HepG2 (cell line): ENCODE measurements at regions not wholly inside any gene's neighbourhood (a gene's known extent, or its start where the extent isn't known, plus 50 kb on each side); places are given as distances from the start of the nearest gene placed in this dataset.

ENCODE experiments used
- ATAC-seq: fragments of 200-7000 bp; cut with Tn5 transposase; 3 replicates; pipeline ENCODE4 v1.9.1; 2020; ENCODE audit warnings: mild to moderate bottlenecking, moderate library complexity
- BruUV-seq: library from RNA; stranded (reverse); fragments of 400-500 nt; replicated peaks from 2 replicates; lab custom pipeline; 2021; lab: Mats Ljungman, UMichigan
- CTCF ChIA-PET: fragments of 300-600 bp; formaldehyde crosslinking; extraction: SDS; loops from one replicate; lab custom pipeline; 2021; ENCODE audit warnings: low total read pairs, inconsistent platforms, low intra/inter-chr PET ratio; lab: Yijun Ruan, JAX
- POLR2A ChIA-PET: fragments of 350-600 bp; sonication (Branson Sonifier 250); formaldehyde crosslinking; loops from one replicate; lab custom pipeline; 2020; ENCODE audit warnings: antibody characterized with exemption, inconsistent platforms; lab: Yijun Ruan, JAX
- DNase-seq: peaks from one replicate; pipeline ENCODE4 v3.0.0-alpha.2; 2015; ENCODE audit warnings: low spot score
- FAIRE-seq: peaks from 3 replicates; lab custom pipeline; 2011; peaks lifted over from hg19 to GRCh38; lab: Jason Lieb, UNC
- H2AFZ ChIP-seq: one replicate; pipeline ENCODE4 v1.6.1; 2011; ENCODE audit warnings: low read length, inconsistent platforms
- H3K27ac ChIP-seq: fragments of 300-600 bp; 3 replicates; pipeline ENCODE4 v1.8.0; 2011; ENCODE audit warnings: mixed run types, mild to moderate bottlenecking, mixed read lengths, low read length, inconsistent platforms; ENCODE audit not compliant: insufficient read depth; ENCODE audit errors: extremely low read length
- H3K27me3 ChIP-seq, 2 experiments: fragments of 200-600 bp in 1 of 2; 2 replicates in 1 of 2; 3 replicates in 1 of 2; pipeline versions ENCODE4 v1.6.0 to v1.8.0; 2011; ENCODE audit warnings: low read length in 2 of 2, mild to moderate bottlenecking in 2 of 2, moderate library complexity in 2 of 2, inconsistent platforms in 1 of 2; ENCODE audit not compliant: insufficient read depth in 2 of 2, control insufficient read depth in 1 of 2
- H3K36me3 ChIP-seq, 2 experiments: fragments of 200-600 bp in 1 of 2; replicated peaks in 1 of 2; 2 replicates in 1 of 2; 3 replicates in 1 of 2; pipeline versions ENCODE4 v1.5.1 to v1.8.0; 2011; ENCODE audit warnings: low read length in 2 of 2, inconsistent platforms in 1 of 2; ENCODE audit not compliant: insufficient read depth in 2 of 2, control insufficient read depth in 1 of 2
- H3K4me1 ChIP-seq: 2 replicates; pipeline ENCODE4 v1.5.1; 2012; ENCODE audit warnings: low read length, inconsistent platforms; ENCODE audit not compliant: insufficient read depth
- H3K4me2 ChIP-seq: 2 replicates; pipeline ENCODE4 v1.6.0; 2011; ENCODE audit warnings: low read depth, low read length, inconsistent platforms
- H3K4me3 ChIP-seq, 3 experiments: fragments of 200-600 bp in 1 of 3; sonication (generic), shearing (Covaris generic) in 1 of 3; replicated peaks in 1 of 3; 2 replicates each; pipeline ENCODE4 v1.5.1; 2011 to 2016; ENCODE audit warnings: low read length in 3 of 3, inconsistent platforms in 2 of 3, low read depth in 2 of 3, mild to moderate bottlenecking in 2 of 3, control low read depth in 1 of 3, mixed read lengths in 1 of 3; ENCODE audit not compliant: insufficient read depth in 1 of 3
- H3K79me2 ChIP-seq: one replicate; pipeline ENCODE4 v1.6.1; 2011; ENCODE audit warnings: low read length, inconsistent platforms; ENCODE audit not compliant: insufficient read depth
- H3K9ac ChIP-seq: 2 replicates; pipeline ENCODE4 v1.6.0; 2011; ENCODE audit warnings: mild to moderate bottlenecking, low read depth, low read length, inconsistent platforms; ENCODE audit not compliant: insufficient read depth
- H3K9me3 ChIP-seq: 2 replicates; pipeline ENCODE4 v1.5.1; 2012; ENCODE audit warnings: mild to moderate bottlenecking, low read length
- H4K20me1 ChIP-seq: 2 replicates; pipeline ENCODE4 v1.6.0; 2011; ENCODE audit warnings: inconsistent platforms, mild to moderate bottlenecking, low read length, moderate library complexity; ENCODE audit not compliant: insufficient read depth
- MAZ ChIP-seq, 2 experiments: sonication (generic) in 1 of 2; formaldehyde crosslinking in 1 of 2; IDR thresholded peaks; 2 replicates each; pipeline versions ENCODE4 v1.5.0 to v1.6.1; 2012 to 2020; ENCODE audit warnings: low read depth in 2 of 2, mild to moderate bottlenecking in 2 of 2, borderline replicate concordance in 1 of 2, improper control_type of control experiment in 1 of 2, low read length in 1 of 2, missing genetic modification reagents in 1 of 2, moderate library complexity in 1 of 2
- MTF2 ChIP-seq: sonication (generic); formaldehyde crosslinking; IDR thresholded peaks from 2 replicates; pipeline ENCODE4 v1.5.0; 2020; ENCODE audit warnings: missing genetic modification reagents, borderline replicate concordance
- NFKBIZ ChIP-seq: IDR thresholded peaks from 2 replicates; pipeline ENCODE4 v1.6.1; 2018; ENCODE audit warnings: missing genetic modification reagents, missing compliant biosample characterization
- SIN3B ChIP-seq: fragments of 150-350 bp; IDR thresholded peaks from 2 replicates; pipeline ENCODE4 v1.6.1; 2014; ENCODE audit warnings: low read length
- WGBS: methylation state at CpG from one replicate; pipeline ENCODE4 v1.1.6; 2017; ENCODE audit warnings: low lambda C conversion rate; 5-methylcytosine and 5-hydroxymethylcytosine counted together
- in situ Hi-C: cut with HindIII; loops from 2 replicates; pipeline ENCODE4 v1.10.0; 2017; ENCODE audit warnings: low pct_unique_long_range_greater_than_20kb; ENCODE audit not compliant: extremely low pct_ligation_motif_present
- intact Hi-C: fragments of 100-400 bp; cut with micrococcal nuclease; formaldehyde crosslinking; loops from one replicate; pipeline ENCODE4 v1.10.0; 2022; ENCODE audit not compliant: unreplicated experiment
- TF ChIP-seq, protein P1 (sequence below), 2 experiments: fragments of 450-650 bp in 1 of 2; sonication (generic) in 1 of 2; formaldehyde crosslinking in 1 of 2; IDR thresholded peaks; 2 replicates each; pipeline versions ENCODE4 v1.6.1 to v1.8.0; 2016 to 2022; ENCODE audit warnings: antibody characterized with exemption in 1 of 2, mild to moderate bottlenecking in 1 of 2, missing genetic modification reagents in 1 of 2
- TF ChIP-seq, protein P2 (sequence below): sonication (generic); formaldehyde crosslinking; conservative IDR thresholded peaks from 2 replicates; pipeline ENCODE4 v1.4.0; 2020; ENCODE audit warnings: missing genetic modification reagents

DNA sequence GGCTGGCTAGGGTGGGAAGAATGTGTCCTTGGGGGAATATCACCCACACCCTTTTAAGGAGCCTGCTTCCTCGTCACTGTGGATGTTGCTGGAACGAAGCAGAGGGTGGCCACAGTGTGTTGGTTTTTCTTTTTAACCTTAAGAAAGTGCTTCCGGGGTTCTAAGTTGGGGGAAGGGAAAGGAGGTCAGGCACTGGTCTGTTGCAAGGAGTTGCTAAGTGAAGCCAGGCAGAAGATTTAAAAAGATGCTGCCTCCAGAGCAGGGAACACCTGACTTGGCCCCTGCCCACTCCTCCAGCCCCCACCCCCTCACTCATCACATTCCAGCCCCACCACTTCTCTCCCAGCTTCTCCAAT is 213.1 kb downstream of the EMX2 start (continued):
- TF ChIP-seq, protein P1, sequence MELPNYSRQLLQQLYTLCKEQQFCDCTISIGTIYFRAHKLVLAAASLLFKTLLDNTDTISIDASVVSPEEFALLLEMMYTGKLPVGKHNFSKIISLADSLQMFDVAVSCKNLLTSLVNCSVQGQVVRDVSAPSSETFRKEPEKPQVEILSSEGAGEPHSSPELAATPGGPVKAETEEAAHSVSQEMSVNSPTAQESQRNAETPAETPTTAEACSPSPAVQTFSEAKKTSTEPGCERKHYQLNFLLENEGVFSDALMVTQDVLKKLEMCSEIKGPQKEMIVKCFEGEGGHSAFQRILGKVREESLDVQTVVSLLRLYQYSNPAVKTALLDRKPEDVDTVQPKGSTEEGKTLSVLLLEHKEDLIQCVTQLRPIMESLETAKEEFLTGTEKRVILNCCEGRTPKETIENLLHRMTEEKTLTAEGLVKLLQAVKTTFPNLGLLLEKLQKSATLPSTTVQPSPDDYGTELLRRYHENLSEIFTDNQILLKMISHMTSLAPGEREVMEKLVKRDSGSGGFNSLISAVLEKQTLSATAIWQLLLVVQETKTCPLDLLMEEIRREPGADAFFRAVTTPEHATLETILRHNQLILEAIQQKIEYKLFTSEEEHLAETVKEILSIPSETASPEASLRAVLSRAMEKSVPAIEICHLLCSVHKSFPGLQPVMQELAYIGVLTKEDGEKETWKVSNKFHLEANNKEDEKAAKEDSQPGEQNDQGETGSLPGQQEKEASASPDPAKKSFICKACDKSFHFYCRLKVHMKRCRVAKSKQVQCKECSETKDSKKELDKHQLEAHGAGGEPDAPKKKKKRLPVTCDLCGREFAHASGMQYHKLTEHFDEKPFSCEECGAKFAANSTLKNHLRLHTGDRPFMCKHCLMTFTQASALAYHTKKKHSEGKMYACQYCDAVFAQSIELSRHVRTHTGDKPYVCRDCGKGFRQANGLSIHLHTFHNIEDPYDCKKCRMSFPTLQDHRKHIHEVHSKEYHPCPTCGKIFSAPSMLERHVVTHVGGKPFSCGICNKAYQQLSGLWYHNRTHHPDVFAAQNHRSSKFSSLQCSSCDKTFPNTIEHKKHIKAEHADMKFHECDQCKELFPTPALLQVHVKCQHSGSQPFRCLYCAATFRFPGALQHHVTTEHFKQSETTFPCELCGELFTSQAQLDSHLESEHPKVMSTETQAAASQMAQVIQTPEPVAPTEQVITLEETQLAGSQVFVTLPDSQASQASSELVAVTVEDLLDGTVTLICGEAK (IDR thresholded peaks at IDR 0.05), result no peak
- TF ChIP-seq, protein P1 (CRISPR knock-in tag; IDR thresholded peaks at IDR 0.05), result no peak

DNA sequence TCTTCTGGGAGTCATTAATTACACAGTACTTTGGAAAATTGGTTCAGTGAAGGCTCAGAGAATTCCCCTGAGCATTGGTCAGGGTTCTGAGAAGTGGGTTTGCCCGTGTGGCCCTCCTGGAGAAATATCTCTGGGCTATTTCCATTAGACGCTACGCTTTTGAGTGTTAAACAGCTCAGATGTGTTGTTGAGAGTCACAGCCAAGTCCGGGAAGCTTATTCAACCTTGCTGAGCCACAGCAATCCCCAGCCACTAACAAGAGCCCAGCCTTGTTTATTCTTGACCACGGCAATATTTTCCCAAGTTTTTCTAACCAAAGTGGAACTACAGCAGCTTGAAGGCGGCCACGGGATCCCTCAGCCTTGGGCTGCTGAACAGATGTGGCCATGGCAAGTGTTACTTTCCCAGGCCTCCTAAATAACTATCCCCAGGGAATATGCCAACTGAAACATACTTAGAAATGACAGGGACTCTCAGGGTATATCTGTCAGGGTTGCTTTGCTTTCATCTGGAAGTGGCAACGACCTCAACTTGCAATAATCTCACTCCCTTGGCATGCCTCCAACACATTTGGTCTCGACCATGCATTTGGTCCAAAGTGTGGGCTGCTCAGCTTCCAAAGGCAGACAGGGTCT is 214.7 kb downstream of the EMX2 start:
- Histone ChIP-seq H4K20me1 (no peaks in the 10 kb centered on the region), H3K27me3 (peaks cover 0 to 10% of the 10 kb centered on the region in 2 experiments; a peak in 1 of 5 replicates), H3K4me1 (no peaks in the 10 kb centered on the region), H3K4me3 (no peak overlapping the region), H3K36me3 (no peaks in the 10 kb centered on the region), H3K9me3 (no peaks in the 10 kb centered on the region), H3K27ac (no peak overlapping the region), H3K79me2 (no peaks in the 10 kb centered on the region), H2AFZ (no peak overlapping the region), H3K9ac (no peak overlapping the region), H3K4me2 (no peak overlapping the region)
- BruUV-seq, result no TSS peak
- DNase-seq (no peak), FAIRE-seq (no peak), ATAC-seq (no peak)
- intact Hi-C loops (no loop called here), in situ Hi-C loops (no loop called here)
- 15% methylated on average over 9 of the region's 9 CpGs for WGBS
- ChIA-PET CTCF (no interaction called here), POLR2A (no interaction called here)
- TF ChIP-seq, protein P2, sequence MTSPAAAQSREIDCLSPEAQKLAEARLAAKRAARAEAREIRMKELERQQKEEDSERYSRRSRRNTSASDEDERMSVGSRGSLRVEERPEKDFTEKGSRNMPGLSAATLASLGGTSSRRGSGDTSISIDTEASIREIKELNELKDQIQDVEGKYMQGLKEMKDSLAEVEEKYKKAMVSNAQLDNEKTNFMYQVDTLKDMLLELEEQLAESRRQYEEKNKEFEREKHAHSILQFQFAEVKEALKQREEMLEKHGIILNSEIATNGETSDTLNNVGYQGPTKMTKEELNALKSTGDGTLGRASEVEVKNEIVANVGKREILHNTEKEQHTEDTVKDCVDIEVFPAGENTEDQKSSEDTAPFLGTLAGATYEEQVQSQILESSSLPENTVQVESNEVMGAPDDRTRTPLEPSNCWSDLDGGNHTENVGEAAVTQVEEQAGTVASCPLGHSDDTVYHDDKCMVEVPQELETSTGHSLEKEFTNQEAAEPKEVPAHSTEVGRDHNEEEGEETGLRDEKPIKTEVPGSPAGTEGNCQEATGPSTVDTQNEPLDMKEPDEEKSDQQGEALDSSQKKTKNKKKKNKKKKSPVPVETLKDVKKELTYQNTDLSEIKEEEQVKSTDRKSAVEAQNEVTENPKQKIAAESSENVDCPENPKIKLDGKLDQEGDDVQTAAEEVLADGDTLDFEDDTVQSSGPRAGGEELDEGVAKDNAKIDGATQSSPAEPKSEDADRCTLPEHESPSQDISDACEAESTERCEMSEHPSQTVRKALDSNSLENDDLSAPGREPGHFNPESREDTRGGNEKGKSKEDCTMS (CRISPR knock-in tag), result no peak
- TF ChIP-seq SIN3B (no peak), MTF2 (no peak), NFKBIZ (CRISPR knock-in tag) (no peak), MAZ (IDR thresholded peaks at IDR 0.05; ENCODE audit: borderline replicate concordance, low read depth, low read length) (no peak), MAZ (CRISPR knock-in tag; IDR thresholded peaks at IDR 0.05; ENCODE audit: low read depth) (no peak)
